ENCODE measurements at regions not wholly inside any gene's neighbourhood (a gene's known extent, or its start where the extent isn't known, plus 50 kb on each side); places are given as distances from the start of the nearest gene placed in this dataset.

GRCh38 chr21:39111931-39112550 lies 71.2 kb downstream of the PSMG1 start:
- TF ChIP-seq CTCF (IDR thresholded peaks at IDR 0.05; ENCODE audit: low read depth, low read length, poor library complexity, severe bottlenecking) (no peak), EZH2phosphoT487 (IDR thresholded peaks at IDR 0.05; ENCODE audit: borderline replicate concordance, low read length) (no peak)
